HEK293 (cell line): ENCODE measurements at regions not wholly inside any gene's neighbourhood (a gene's known extent, or its start where the extent isn't known, plus 50 kb on each side); places are given as distances from the start of the nearest gene placed in this dataset.

ENCODE experiments used
- CTCF ChIA-PET: fragments of 350-600 bp; formaldehyde crosslinking; extraction: SDS; loops from one replicate; lab custom pipeline; 2021; ENCODE audit warnings: antibody characterized with exemption; lab: Yijun Ruan, JAX
- POLR2A ChIA-PET: fragments of 300-600 bp; formaldehyde crosslinking; extraction: SDS; loops from one replicate; lab custom pipeline; 2020; ENCODE audit warnings: antibody characterized with exemption, inconsistent platforms; lab: Yijun Ruan, JAX
- H3K27ac ChIP-seq: fragments of 200-500 bp; sonication (Bioruptor generic); 2 replicates; pipeline ENCODE4 v1.5.1; 2014; ENCODE audit warnings: low read depth, low read length, control low read depth, inconsistent platforms; ENCODE audit errors: extremely low read depth
- H3K36me3 ChIP-seq, 2 experiments: fragments of 200-500 bp in 1 of 2; sonication (Bioruptor generic) in 1 of 2; 1 replicate in 1 of 2; 2 replicates in 1 of 2; pipeline ENCODE4 v1.5.1; 2014 to 2017; ENCODE audit warnings: inconsistent platforms in 2 of 2, low read length in 2 of 2; ENCODE audit not compliant: control insufficient read depth in 2 of 2, insufficient read depth in 1 of 2
- H3K4me1 ChIP-seq: fragments of 200-500 bp; sonication (Bioruptor generic); 2 replicates; pipeline ENCODE4 v1.5.1; 2014; ENCODE audit warnings: mild to moderate bottlenecking, low read length, inconsistent platforms; ENCODE audit not compliant: control insufficient read depth, insufficient read depth
- H3K4me3 ChIP-seq: 2 replicates; pipeline ENCODE4 v1.5.1; 2011; ENCODE audit warnings: low read depth, mild to moderate bottlenecking, control low read depth, low read length, moderate library complexity
- H3K9me3 ChIP-seq: fragments of 200-500 bp; sonication (Bioruptor generic); 2 replicates; pipeline ENCODE4 v1.5.1; 2014; ENCODE audit warnings: low read depth, low read length, inconsistent platforms; ENCODE audit not compliant: control insufficient read depth, insufficient read depth
- EGR2 ChIP-seq: fragments of 450-650 bp; formaldehyde crosslinking; IDR thresholded peaks from 2 replicates; pipeline ENCODE4 v1.5.1; 2016; ENCODE audit warnings: low read depth, missing biosample characterization, missing genetic modification characterization
- HIC1 ChIP-seq: fragments of 450-650 bp; formaldehyde crosslinking; IDR thresholded peaks from 2 replicates; pipeline ENCODE4 v1.5.1; 2016; ENCODE audit warnings: missing biosample characterization, missing genetic modification characterization
- SALL2 ChIP-seq: fragments of 450-650 bp; formaldehyde crosslinking; IDR thresholded peaks from 2 replicates; pipeline ENCODE4 v1.5.0; 2017; ENCODE audit warnings: missing biosample characterization, mild to moderate bottlenecking, missing genetic modification characterization, borderline replicate concordance
- TRIM28 ChIP-seq: IDR thresholded peaks from 2 replicates; pipeline ENCODE4 v1.6.1; 2011; ENCODE audit warnings: low read length, control low read depth, borderline replicate concordance
- ZBTB21 ChIP-seq: fragments of 450-650 bp; formaldehyde crosslinking; IDR thresholded peaks from 2 replicates; pipeline ENCODE4 v1.5.1; 2017; ENCODE audit warnings: missing biosample characterization, missing genetic modification characterization
- ZNF138 ChIP-seq: fragments of 450-650 bp; formaldehyde crosslinking; IDR thresholded peaks from 2 replicates; pipeline ENCODE4 v1.5.1; 2016; ENCODE audit warnings: missing biosample characterization, missing genetic modification characterization, borderline replicate concordance
- ZNF155 ChIP-seq: fragments of 450-650 bp; formaldehyde crosslinking; IDR thresholded peaks from 2 replicates; pipeline ENCODE4 v1.5.1; 2016; ENCODE audit warnings: missing biosample characterization, missing genetic modification characterization
- ZNF175 ChIP-seq: fragments of 450-650 bp; formaldehyde crosslinking; IDR thresholded peaks from 2 replicates; pipeline ENCODE4 v1.5.1; 2016; ENCODE audit warnings: missing biosample characterization, missing genetic modification characterization
- ZNF211 ChIP-seq: fragments of 450-650 bp; formaldehyde crosslinking; IDR thresholded peaks from 2 replicates; pipeline ENCODE4 v1.5.1; 2016; ENCODE audit warnings: low read depth, missing biosample characterization, missing genetic modification characterization
- ZNF214 ChIP-seq: fragments of 450-650 bp; formaldehyde crosslinking; IDR thresholded peaks from 2 replicates; pipeline ENCODE4 v1.5.1; 2017; ENCODE audit warnings: missing biosample characterization, mild to moderate bottlenecking, missing genetic modification characterization, borderline replicate concordance
- ZNF292 ChIP-seq: fragments of 450-650 bp; formaldehyde crosslinking; IDR thresholded peaks from 2 replicates; pipeline ENCODE4 v1.5.1; 2016; ENCODE audit warnings: low read depth, missing biosample characterization, missing genetic modification characterization, borderline replicate concordance
- ZNF335 ChIP-seq: fragments of 450-650 bp; formaldehyde crosslinking; conservative IDR thresholded peaks from 2 replicates; pipeline ENCODE4 v1.5.1; 2016; ENCODE audit warnings: missing biosample characterization, missing genetic modification characterization
- ZNF398 ChIP-seq: fragments of 450-650 bp; formaldehyde crosslinking; IDR thresholded peaks from 2 replicates; pipeline ENCODE4 v1.5.1; 2017; ENCODE audit warnings: missing biosample characterization, missing genetic modification characterization
- ZNF416 ChIP-seq: fragments of 450-650 bp; formaldehyde crosslinking; IDR thresholded peaks from 2 replicates; pipeline ENCODE4 v1.5.1; 2016; ENCODE audit warnings: missing biosample characterization, missing genetic modification characterization
- ZNF510 ChIP-seq: fragments of 450-650 bp; formaldehyde crosslinking; IDR thresholded peaks from 2 replicates; pipeline ENCODE4 v1.5.1; 2018; ENCODE audit warnings: mild to moderate bottlenecking, missing genetic modification characterization, missing biosample characterization; ENCODE audit not compliant: insufficient replicate concordance
- ZNF571 ChIP-seq: fragments of 450-650 bp; formaldehyde crosslinking; IDR thresholded peaks from 2 replicates; pipeline ENCODE4 v1.5.0; 2017; ENCODE audit warnings: missing biosample characterization, missing genetic modification characterization
- ZNF585B ChIP-seq: fragments of 450-650 bp; formaldehyde crosslinking; IDR thresholded peaks from 2 replicates; pipeline ENCODE4 v1.5.1; 2016; ENCODE audit warnings: missing biosample characterization, missing genetic modification characterization
- ZNF621 ChIP-seq: fragments of 450-650 bp; formaldehyde crosslinking; IDR thresholded peaks from 2 replicates; pipeline ENCODE4 v1.5.1; 2017; ENCODE audit warnings: missing biosample characterization, missing genetic modification characterization
- ZNF768 ChIP-seq: fragments of 450-650 bp; formaldehyde crosslinking; IDR thresholded peaks from 2 replicates; pipeline ENCODE4 v1.5.1; 2018; ENCODE audit warnings: missing biosample characterization, mild to moderate bottlenecking, missing genetic modification characterization
- ZNF776 ChIP-seq: fragments of 450-650 bp; formaldehyde crosslinking; IDR thresholded peaks from 2 replicates; pipeline ENCODE4 v1.5.0; 2017; ENCODE audit warnings: missing biosample characterization, missing genetic modification characterization, borderline replicate concordance
- ZNF792 ChIP-seq: fragments of 450-650 bp; formaldehyde crosslinking; IDR thresholded peaks from 2 replicates; pipeline ENCODE4 v1.5.1; 2016; ENCODE audit warnings: missing biosample characterization, missing genetic modification characterization
- ZSCAN4 ChIP-seq: fragments of 450-650 bp; formaldehyde crosslinking; IDR thresholded peaks from 2 replicates; pipeline ENCODE4 v1.5.1; 2017; ENCODE audit warnings: missing biosample characterization, missing genetic modification characterization
- TF ChIP-seq, protein P1 (sequence below): fragments of 450-650 bp; formaldehyde crosslinking; IDR thresholded peaks from 2 replicates; pipeline ENCODE4 v1.5.1; 2016; ENCODE audit warnings: missing biosample characterization, missing genetic modification characterization
- TF ChIP-seq, protein P2 (sequence below): fragments of 450-650 bp; formaldehyde crosslinking; IDR thresholded peaks from 2 replicates; pipeline ENCODE4 v1.5.1; 2016; ENCODE audit warnings: missing biosample characterization, missing genetic modification characterization
- TF ChIP-seq, protein P3 (sequence below): fragments of 450-650 bp; formaldehyde crosslinking; IDR thresholded peaks from 2 replicates; pipeline ENCODE4 v1.5.1; 2017; ENCODE audit warnings: missing biosample characterization, missing genetic modification characterization

GRCh38 chr18:73638709-73639108, 508.9 kb downstream of the FBXO15 start (continued):
- no peak for TF ChIP-seq ZNF510
- TF ChIP-seq, all 188 proteins: peak for 0

GRCh38 chr18:73636355-73636754, 511.3 kb downstream of the FBXO15 start:
- ChIA-PET POLR2A (no interaction called here), CTCF (no interaction called here)
- no peaks in the 10 kb centered on the region for H3K36me3 ChIP-seq
- no peak overlapping the region for H3K4me3 ChIP-seq
- H3K9me3 ChIP-seq: no peaks in the 10 kb centered on the region
- TF ChIP-seq, protein P1, sequence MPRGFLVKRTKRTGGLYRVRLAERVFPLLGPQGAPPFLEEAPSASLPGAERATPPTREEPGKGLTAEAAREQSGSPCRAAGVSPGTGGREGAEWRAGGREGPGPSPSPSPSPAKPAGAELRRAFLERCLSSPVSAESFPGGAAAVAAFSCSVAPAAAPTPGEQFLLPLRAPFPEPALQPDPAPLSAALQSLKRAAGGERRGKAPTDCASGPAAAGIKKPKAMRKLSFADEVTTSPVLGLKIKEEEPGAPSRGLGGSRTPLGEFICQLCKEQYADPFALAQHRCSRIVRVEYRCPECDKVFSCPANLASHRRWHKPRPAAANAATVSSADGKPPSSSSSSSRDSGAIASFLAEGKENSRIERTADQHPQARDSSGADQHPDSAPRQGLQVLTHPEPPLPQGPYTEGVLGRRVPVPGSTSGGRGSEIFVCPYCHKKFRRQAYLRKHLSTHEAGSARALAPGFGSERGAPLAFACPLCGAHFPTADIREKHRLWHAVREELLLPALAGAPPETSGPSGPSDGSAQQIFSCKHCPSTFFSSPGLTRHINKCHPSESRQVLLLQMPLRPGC: no peak
- TF ChIP-seq ZNF175: no peak
- TF ChIP-seq ZNF292: no peak
- no peak for TF ChIP-seq ZNF138 (tag by site-specific recombination)
- no peak for TF ChIP-seq HIC1 (tag by site-specific recombination)
- TF ChIP-seq ZNF335 (tag by site-specific recombination): no peak
- no peak for TF ChIP-seq ZNF416 (tag by site-specific recombination)
- no peak for TF ChIP-seq SALL2 (tag by site-specific recombination)
- TF ChIP-seq ZNF776 (tag by site-specific recombination): no peak
- TF ChIP-seq ZNF768 (tag by site-specific recombination): no peak
- no peak for TF ChIP-seq ZNF211 (tag by site-specific recombination)
- TF ChIP-seq ZSCAN4 (tag by site-specific recombination): no peak
- TF ChIP-seq TRIM28: no peak
- TF ChIP-seq EGR2 (tag by site-specific recombination): no peak
- TF ChIP-seq ZNF792 (tag by site-specific recombination): no peak
- no peak for TF ChIP-seq ZNF398 (tag by site-specific recombination)
- H3K4me1 ChIP-seq: no peaks in the 10 kb centered on the region
- no peak overlapping the region for H3K27ac ChIP-seq

GRCh38 chr18:73626859-73627258, 520.8 kb downstream of the FBXO15 start:
- no peak overlapping the region for H3K4me3 ChIP-seq
- H3K4me1 ChIP-seq: no peaks in the 10 kb centered on the region
- H3K9me3 ChIP-seq: no peaks in the 10 kb centered on the region
- POLR2A ChIA-PET: no interaction called here
- no peaks in the 10 kb centered on the region for H3K36me3 ChIP-seq
- CTCF ChIA-PET: no interaction called here
- no peak overlapping the region for H3K27ac ChIP-seq
- TF ChIP-seq ZBTB21 (tag by site-specific recombination): no peak
- TF ChIP-seq, protein P2, sequence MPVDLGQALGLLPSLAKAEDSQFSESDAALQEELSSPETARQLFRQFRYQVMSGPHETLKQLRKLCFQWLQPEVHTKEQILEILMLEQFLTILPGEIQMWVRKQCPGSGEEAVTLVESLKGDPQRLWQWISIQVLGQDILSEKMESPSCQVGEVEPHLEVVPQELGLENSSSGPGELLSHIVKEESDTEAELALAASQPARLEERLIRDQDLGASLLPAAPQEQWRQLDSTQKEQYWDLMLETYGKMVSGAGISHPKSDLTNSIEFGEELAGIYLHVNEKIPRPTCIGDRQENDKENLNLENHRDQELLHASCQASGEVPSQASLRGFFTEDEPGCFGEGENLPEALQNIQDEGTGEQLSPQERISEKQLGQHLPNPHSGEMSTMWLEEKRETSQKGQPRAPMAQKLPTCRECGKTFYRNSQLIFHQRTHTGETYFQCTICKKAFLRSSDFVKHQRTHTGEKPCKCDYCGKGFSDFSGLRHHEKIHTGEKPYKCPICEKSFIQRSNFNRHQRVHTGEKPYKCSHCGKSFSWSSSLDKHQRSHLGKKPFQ (tag by site-specific recombination): no peak
- TF ChIP-seq ZNF214: no peak
- no peak for TF ChIP-seq ZNF155 (tag by site-specific recombination)
- no peak for TF ChIP-seq ZNF768 (tag by site-specific recombination)
- TF ChIP-seq, protein P3, sequence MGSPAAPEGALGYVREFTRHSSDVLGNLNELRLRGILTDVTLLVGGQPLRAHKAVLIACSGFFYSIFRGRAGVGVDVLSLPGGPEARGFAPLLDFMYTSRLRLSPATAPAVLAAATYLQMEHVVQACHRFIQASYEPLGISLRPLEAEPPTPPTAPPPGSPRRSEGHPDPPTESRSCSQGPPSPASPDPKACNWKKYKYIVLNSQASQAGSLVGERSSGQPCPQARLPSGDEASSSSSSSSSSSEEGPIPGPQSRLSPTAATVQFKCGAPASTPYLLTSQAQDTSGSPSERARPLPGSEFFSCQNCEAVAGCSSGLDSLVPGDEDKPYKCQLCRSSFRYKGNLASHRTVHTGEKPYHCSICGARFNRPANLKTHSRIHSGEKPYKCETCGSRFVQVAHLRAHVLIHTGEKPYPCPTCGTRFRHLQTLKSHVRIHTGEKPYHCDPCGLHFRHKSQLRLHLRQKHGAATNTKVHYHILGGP (tag by site-specific recombination): no peak
- TF ChIP-seq ZNF585B: no peak
- TF ChIP-seq ZNF571: no peak
- no peak for TF ChIP-seq ZNF621
